ENCODE measurements at regions not wholly inside any gene's neighbourhood (a gene's known extent, or its start where the extent isn't known, plus 50 kb on each side); places are given as distances from the start of the nearest gene placed in this dataset.

- H3K9ac ChIP-seq (ENCODE audit: low read depth, low read length): no peak overlapping the region
- H3K27me3 ChIP-seq (ENCODE audit: control insufficient read depth, insufficient read depth, low read length): no peaks in the 10 kb centered on the region
- no peaks in the 10 kb centered on the region for H3K36me3 ChIP-seq (ENCODE audit: control insufficient read depth, insufficient read depth, low read length)
- no peak overlapping the region for H2BK120ac ChIP-seq (ENCODE audit: low read depth, low read length)
- in situ Hi-C loops (cut with MboI; ENCODE audit: low sequenced_read_pairs) (no loop called here), dilution Hi-C loops (cut with HindIII; ENCODE audit: low sequenced_read_pairs, unreplicated experiment) (no loop called here), intact Hi-C loops (cut with micrococcal nuclease) (no loop called here)
- H2BK15ac ChIP-seq (ENCODE audit: low read depth, low read length): no peak overlapping the region
- no peak overlapping the region for H2BK20ac ChIP-seq (ENCODE audit: low read depth, low read length)
- TF ChIP-seq RFX5 (IDR thresholded peaks at IDR 0.05; ENCODE audit: low read depth, low read length) (no peak), CEBPB (IDR thresholded peaks at IDR 0.05; ENCODE audit: low read depth, low read length) (peak; percentile 44; the same call in 1 of the 2 replicates)
- DNase-seq: peak; percentile 69
- no peak overlapping the region for H3K4me2 ChIP-seq (ENCODE audit: low read depth, low read length)
- H2AK5ac ChIP-seq (ENCODE audit: low read depth, low read length): no peak overlapping the region
- no peak overlapping the region for H2BK5ac ChIP-seq (ENCODE audit: low read depth, low read length, poor library complexity, severe bottlenecking)
- no peaks in the 10 kb centered on the region for H3K79me1 ChIP-seq (ENCODE audit: low read depth in 1 of 2, low read length in 2 of 2)
- no peaks in the 10 kb centered on the region; the same call in 1 of the 2 replicates for H3K9me1 ChIP-seq (ENCODE audit: insufficient read depth, low read length)
- H3K14ac ChIP-seq (replicated peaks; ENCODE audit: low read depth, low read length): no peak overlapping the region
- no peak; the same call in 1 of the 2 replicates for ATAC-seq (ENCODE audit: low read depth)
- no peak overlapping the region for H3K56ac ChIP-seq (ENCODE audit: extremely low read depth, insufficient read depth, low read length)
- no peak overlapping the region for H2AFZ ChIP-seq (replicated peaks; ENCODE audit: low read length, poor library complexity)
- no peak overlapping the region for H3K4me3 ChIP-seq (ENCODE audit: insufficient read depth, low read depth, low read length)
- no peak overlapping the region for H4K8ac ChIP-seq (ENCODE audit: low read depth in 2 of 2, low read length in 2 of 2)
- H4K5ac ChIP-seq (ENCODE audit: low read depth, low read length): no peak overlapping the region
- no CpG with 5 or more reads among the region's 1 CpG for WGBS, 2 experiments (ENCODE audit: extremely low coverage in 2 of 2, insufficient read length in 1 of 2)
- no peak overlapping the region for H3K18ac ChIP-seq (ENCODE audit: low read depth, low read length)
- H2AK9ac ChIP-seq (replicated peaks; ENCODE audit: low read depth, low read length, poor library complexity): no peak overlapping the region
- no peak overlapping the region for H3K27ac ChIP-seq (ENCODE audit: insufficient read depth, low read length)
- ChIA-PET CTCF (no interaction called here), POLR2A (ENCODE audit: unreplicated experiment) (no interaction called here)
- H3K4me1 ChIP-seq (ENCODE audit: control insufficient read depth, insufficient read depth, low read length): no peaks in the 10 kb centered on the region
- H3K23ac ChIP-seq (ENCODE audit: low read depth, low read length): no peak overlapping the region
- H3K9me3 ChIP-seq (ENCODE audit: control insufficient read depth, insufficient read depth, low read length): no peaks in the 10 kb centered on the region
- no peaks in the 10 kb centered on the region for H4K20me1 ChIP-seq (ENCODE audit: insufficient read depth, low read length)
- no peak overlapping the region for H3K4ac ChIP-seq (ENCODE audit: low read depth, low read length)
- BruUV-seq (replicated peaks): no TSS peak
- no peak overlapping the region for H4K91ac ChIP-seq (ENCODE audit: insufficient read depth, low read depth, low read length)
These were observed 199.2 kb downstream of the KCNS3 start for GRCh38 chr2:18077704-18078103.

Measured in IMR-90 (cell line).